Cardiac fibroblast (primary cell): ENCODE measurements at regions not wholly inside any gene's neighbourhood (a gene's known extent, or its start where the extent isn't known, plus 50 kb on each side); places are given as distances from the start of the nearest gene placed in this dataset.
"Not testable (repeated sequence)": the region's sequence is repeated elsewhere in the genome, so short reads cannot be mapped to it uniquely, and the experiment has no call there.

Experiments used
- DNase-seq, 2 donors: peaks; one replicate each; pipeline versions ENCODE4 v3.0.0 to v3.0.0-alpha.2; 2010; ENCODE audit warnings: low read depth in 2 of 2
- H3K4me3 ChIP-seq, 2 donors: replicated peaks in 1 of 2; 1 replicate in 1 of 2; 2 replicates in 1 of 2; pipeline ENCODE4 v1.5.1; 2011; ENCODE audit warnings: low read depth in 2 of 2, low read length in 2 of 2, mild to moderate bottlenecking in 2 of 2, moderate library complexity in 1 of 2
- CTCF ChIP-seq: IDR thresholded peaks from one replicate; pipeline ENCODE4 v1.5.1; 2011; ENCODE audit warnings: low read depth, mild to moderate bottlenecking, low read length, inconsistent platforms

- peak; percentile 5 to 36 for DNase-seq
- no peak overlapping the region for H3K4me3 ChIP-seq
- TF ChIP-seq CTCF, result no peak
Measured at GRCh38 chr6:141925001-141925400, 207.7 kb upstream of the GJE1 start.

- no peak for DNase-seq
- no peak for TF ChIP-seq CTCF
Measured at GRCh38 chr6:141922898-141923297, 209.8 kb upstream of the GJE1 start.

GRCh38 chr6:141916682-141917505 is 215.8 kb upstream of the GJE1 start:
- not testable (repeated sequence) for DNase-seq, H3K4me3 ChIP-seq

More at GRCh38 chr6:141922898-141923297, 209.8 kb upstream of the GJE1 start:
- H3K4me3 ChIP-seq, result no peak overlapping the region

- TF ChIP-seq CTCF, result no peak
- peak in 1 of 2 donors; percentile 18 for DNase-seq
- no peak overlapping the region for H3K4me3 ChIP-seq
Measured at GRCh38 chr6:141914646-141915045, 218.1 kb upstream of the GJE1 start.

GRCh38 chr6:141906569-141907080 is 226.1 kb upstream of the GJE1 start:
- H3K4me3 ChIP-seq, result no peak overlapping the region
- no peak for TF ChIP-seq CTCF
- DNase-seq, result no peak

GRCh38 chr6:141890661-141891060 is 242.1 kb upstream of the GJE1 start:
- no peak for DNase-seq
- H3K4me3 ChIP-seq, result no peak overlapping the region
- no peak for TF ChIP-seq CTCF

- H3K4me3 ChIP-seq, result no peak overlapping the region
- no peak for DNase-seq
- TF ChIP-seq CTCF, result no peak
Measured at GRCh38 chr6:141884850-141885249, 247.9 kb upstream of the GJE1 start.
